ENCODE measurements at regions not wholly inside any gene's neighbourhood (a gene's known extent, or its start where the extent isn't known, plus 50 kb on each side); places are given as distances from the start of the nearest gene placed in this dataset.
A peak's percentile ranks its signal among the peaks of the same experiment; 100 is the strongest.

DNA sequence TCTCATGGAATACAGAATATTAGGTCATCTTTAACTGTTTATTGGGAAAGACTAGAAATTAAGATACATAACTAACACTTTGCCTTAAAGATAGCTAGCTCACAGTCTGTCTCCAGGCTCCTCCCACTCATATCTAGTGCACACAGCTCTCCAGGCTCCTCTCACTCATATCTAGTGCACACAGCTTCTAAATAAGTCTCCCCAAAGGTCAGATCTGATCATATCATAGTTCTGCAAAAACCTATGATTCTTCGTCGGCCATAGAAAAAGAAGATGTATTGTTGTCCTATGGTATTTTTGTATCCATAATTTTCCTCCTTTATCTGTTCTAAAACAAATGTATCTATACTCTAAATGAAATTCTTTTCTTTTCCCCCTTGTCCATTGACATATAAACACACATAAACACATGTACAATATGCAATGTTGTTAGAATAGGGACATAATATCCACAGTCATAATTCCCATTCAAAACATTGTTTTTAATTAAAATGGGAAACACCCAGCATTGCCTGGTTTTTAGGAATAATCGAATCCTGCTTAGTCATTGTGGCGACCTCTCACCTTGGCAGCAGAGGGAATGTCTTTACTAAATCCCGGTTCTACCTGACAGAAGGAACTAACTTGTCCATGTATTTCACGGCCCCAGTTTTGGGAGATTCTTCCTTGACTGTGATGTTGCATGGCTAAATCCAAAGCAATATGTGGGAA, 1282.0 kb downstream of the PCDH7 start:
- DNase-seq: peak; percentile 87 to 95
- no peak for TF ChIP-seq POLR2A (IDR thresholded peaks at IDR 0.05; ENCODE audit: low read length)
- peak; percentile 63 for TF ChIP-seq GATA1 (IDR thresholded peaks at IDR 0.05; ENCODE audit: low read depth, low read length)

DNA sequence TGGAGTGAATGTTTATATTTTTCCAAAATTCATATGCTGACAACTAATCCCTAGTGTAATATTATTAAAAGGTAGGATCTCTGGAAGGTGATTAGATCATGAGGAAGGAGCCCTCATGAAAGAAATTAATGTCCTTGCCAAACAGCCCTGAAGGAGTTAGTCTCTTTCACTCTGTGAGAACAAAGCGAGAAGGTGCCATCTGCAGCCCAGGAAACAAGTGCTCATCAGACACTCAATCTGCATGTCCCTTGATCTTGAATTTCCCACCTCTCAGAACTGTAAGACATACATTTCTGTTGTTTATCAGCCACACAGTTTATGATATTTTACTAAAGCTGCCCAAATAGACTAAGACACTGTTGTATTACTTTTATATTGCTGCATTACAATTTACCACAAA, 1283.4 kb downstream of the PCDH7 start:
- DNase-seq: peak; percentile 6 to 18
- no peak for TF ChIP-seq POLR2A (IDR thresholded peaks at IDR 0.05; ENCODE audit: low read length)
- no peak for TF ChIP-seq GATA1 (IDR thresholded peaks at IDR 0.05; ENCODE audit: low read depth, low read length)

DNA sequence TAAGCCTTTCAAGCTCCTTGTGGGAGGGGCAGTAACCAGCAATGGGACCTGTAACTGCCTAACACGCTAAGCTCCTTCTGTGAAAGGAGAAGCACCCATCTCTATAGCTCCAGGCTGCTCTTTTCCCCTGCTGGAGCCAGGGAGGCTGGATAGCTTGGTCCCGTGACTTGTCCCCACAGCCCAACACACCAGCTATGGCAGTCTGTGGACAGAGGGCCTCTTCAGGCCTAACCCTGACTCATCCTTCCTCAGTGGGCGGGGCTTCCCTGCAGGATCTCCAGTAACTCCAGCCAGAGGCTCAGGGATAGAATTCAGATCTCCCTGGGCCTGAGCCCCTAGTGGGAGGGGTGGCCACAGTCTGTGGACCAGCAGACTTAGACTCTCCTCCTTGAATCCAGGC, 1290.1 kb downstream of the PCDH7 start:
- TF ChIP-seq POLR2A (IDR thresholded peaks at IDR 0.05; ENCODE audit: low read length) (no peak), GATA1 (IDR thresholded peaks at IDR 0.05; ENCODE audit: low read depth, low read length) (no peak)
- peak in 1 of 2 experiments; percentile 3 for DNase-seq

DNA sequence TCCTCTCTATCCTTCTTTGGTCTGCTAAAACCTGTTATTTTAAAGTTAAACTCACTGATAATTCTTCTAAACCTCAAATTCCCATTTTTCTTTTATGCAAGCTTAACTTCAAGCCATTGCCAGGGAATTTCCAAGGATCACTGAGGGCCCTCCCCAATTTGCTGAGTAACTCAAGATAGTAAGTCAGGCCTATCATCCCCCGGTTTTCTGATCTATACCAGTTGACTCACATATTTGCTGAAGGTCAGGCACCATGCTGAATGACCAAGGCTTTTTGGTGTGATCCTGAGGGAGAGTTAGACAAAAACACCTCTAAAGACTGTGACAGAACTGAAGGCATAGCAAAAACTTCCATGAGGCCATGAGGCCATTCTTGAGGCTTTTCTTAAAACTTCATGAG, 1301.9 kb downstream of the PCDH7 start:
- peak in 1 of 2 experiments; percentile 2 for DNase-seq

DNA sequence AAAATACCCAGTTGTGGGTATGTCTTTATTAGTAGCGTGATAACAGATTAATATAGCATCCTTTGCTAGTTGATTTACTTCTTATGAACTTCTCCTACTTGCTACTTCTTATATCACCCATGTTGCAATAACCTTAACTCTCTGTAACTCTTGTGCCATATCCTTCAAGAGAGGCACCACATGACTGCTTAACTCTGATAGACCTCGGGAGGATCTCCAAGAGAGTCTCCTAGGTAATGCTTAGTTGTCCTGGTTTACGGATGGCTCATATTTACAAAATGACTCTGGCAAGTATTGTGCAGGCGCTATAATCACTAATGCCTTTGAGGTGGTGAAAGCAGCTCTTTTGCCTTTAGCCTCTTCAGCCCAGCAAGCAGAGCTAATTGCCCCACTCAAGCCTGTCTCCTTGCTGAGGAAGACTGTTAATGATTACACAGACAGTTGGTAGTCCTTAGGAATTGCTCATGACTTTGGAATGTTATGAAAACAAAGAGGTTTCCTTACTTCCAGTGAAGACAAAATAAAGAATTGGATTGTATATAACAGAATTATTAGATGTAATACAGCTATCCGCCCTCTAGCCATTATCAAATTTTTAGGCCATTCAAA, 1305.8 kb downstream of the PCDH7 start:
- no peak for DNase-seq
- no peak for TF ChIP-seq GATA1 (IDR thresholded peaks at IDR 0.05; ENCODE audit: low read depth, low read length)
- TF ChIP-seq POLR2A (IDR thresholded peaks at IDR 0.05; ENCODE audit: low read length): no peak

More for the DNA sequence above, 1301.9 kb downstream of the PCDH7 start:
- no peak for TF ChIP-seq GATA1 (IDR thresholded peaks at IDR 0.05; ENCODE audit: low read depth, low read length)
- TF ChIP-seq POLR2A (IDR thresholded peaks at IDR 0.05; ENCODE audit: low read length): no peak

DNA sequence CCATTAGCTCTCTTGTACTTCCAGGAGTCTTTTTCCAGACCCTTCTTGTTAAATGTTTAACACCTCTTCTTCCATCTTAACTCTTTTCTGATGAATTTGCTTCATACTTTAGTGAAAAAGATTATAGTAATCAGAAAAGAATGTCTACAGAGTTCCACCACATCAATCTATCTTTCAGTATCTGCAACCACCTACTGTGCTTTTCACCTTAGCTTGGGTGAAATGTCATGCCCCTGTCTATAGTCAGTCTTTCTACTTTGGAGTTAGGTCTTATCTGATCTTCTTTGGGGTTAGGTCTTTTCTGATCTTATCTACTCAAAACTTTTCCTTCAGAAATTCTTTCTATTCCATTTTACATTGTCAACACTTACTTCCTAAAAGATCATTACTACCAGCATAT, 1310.2 kb downstream of the PCDH7 start:
- TF ChIP-seq POLR2A (IDR thresholded peaks at IDR 0.05; ENCODE audit: low read length): no peak
- no peak for TF ChIP-seq GATA1 (IDR thresholded peaks at IDR 0.05; ENCODE audit: low read depth, low read length)
- no peak for DNase-seq

DNA sequence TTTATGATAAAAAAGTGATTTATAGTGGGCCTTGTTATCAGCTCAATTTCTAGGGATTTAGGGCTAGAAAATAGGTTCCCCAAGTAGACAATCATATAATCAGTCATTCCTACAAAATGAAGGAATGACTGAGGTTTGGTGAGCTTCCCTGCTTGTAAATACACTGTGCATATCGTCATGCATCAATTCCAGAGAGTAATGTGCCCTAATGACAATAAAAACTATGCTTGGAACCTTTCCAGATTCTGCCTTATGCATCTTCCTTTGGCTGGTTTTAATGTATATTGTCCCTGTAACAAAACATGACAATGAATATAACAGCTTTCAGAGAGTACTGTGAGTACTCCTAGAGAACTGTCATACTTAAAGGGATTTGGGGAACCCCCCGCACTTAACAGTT, 1310.9 kb downstream of the PCDH7 start:
- TF ChIP-seq GATA1 (IDR thresholded peaks at IDR 0.05; ENCODE audit: low read depth, low read length) (no peak), POLR2A (IDR thresholded peaks at IDR 0.05; ENCODE audit: low read length) (no peak)
- DNase-seq: no peak

DNA sequence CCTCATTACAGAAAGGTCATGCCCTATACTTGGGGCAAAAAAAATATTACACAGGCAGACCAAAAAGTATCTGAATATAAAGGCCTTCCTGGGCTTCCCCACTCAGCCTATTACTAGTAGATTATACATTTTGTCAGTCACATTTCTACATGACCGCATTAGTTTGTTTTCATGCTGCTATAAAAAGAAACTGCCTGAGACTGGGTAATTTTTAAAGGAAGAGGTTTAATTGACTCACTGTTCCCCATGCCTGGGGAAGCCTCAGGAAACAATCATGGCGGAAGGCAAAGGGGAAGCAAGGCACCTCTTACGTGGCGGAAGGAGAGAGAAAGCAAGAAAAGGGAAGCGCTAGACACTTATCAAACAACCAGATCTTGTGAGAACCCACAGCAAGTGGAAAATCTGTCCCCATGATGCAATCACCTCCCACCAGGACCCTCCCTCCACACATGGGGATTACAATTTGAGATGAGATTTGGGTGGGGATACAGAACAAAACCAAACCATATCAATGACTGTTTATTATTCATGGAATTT, 1312.0 kb downstream of the PCDH7 start:
- TF ChIP-seq POLR2A (IDR thresholded peaks at IDR 0.05; ENCODE audit: low read length) (no peak), GATA1 (IDR thresholded peaks at IDR 0.05; ENCODE audit: low read depth, low read length) (no peak)
- no peak for DNase-seq

DNA sequence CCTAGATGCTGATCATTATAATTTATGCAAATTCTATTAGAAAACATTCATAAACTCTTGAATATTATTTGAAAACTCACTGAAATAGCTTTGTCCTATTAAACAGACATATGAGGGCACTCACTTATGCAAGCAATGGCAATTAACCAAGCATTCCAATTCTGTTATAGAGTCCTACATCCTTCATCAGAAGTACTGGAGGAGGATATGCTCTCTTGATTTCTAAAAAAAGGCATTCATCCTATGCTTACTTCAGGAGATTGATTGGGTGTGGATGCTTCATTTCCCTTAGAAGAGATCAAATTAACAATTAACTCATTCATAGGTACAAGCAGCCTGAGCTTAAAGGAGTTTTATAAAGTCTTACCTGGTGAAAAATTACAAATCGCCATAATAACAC, 1317.2 kb downstream of the PCDH7 start:
- DNase-seq: no peak
- TF ChIP-seq GATA1 (IDR thresholded peaks at IDR 0.05; ENCODE audit: low read depth, low read length) (no peak), POLR2A (IDR thresholded peaks at IDR 0.05; ENCODE audit: low read length) (no peak)

DNA sequence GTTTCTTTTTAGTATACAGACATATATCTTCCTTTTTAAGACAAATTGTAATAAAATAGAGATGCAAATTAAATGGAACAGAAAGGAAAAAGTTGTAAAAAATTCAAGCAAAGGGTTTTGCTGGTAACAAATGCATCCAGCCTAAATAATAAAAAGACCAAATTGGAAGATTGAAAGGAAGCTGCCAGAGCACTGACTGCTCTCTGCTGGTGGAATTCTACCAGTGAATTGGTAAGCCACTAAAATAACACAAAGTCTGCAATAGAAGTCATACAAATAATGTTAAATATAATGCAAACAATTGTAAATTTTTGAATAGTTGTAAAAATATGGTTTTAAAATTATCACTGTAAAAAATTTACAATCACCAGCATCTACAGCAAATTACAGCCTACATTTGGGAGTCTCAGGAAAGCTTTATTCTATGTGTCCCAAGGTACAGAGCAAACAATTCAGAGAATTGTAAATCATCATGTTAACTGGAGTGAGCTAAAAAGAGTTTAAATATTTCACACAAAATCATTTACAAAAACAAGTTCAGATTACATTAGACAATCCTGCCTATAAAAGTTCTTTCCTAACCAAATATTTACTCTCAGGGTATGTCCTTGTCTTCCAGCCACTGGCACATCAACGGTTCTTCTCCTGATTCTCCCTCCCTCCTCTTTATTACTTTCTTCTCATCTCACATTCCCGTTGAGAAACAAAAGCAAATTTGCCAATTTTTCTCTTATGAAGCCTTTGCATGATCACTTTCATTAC, 1322.5 kb downstream of the PCDH7 start:
- TF ChIP-seq POLR2A (IDR thresholded peaks at IDR 0.05; ENCODE audit: low read length) (no peak), GATA1 (IDR thresholded peaks at IDR 0.05; ENCODE audit: low read depth, low read length) (no peak)
- DNase-seq: no peak

DNA sequence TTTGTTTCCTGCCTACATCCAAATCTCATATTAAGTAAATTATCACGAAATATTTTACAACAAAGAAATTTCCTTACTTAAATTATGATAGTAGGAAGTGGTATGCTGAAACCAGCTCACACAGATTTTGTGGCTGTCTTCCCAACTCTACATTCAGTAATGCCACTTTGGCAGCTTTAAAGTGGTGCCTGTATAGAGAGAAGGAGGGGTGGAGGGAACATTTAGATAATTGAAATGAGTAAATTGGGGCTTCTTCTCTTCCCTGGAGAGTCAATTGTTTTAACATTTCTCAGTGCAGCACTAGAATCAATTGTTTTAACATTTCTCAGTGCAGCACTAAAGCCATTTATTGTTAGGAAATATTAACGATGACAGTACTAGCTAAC, 1323.1 kb downstream of the PCDH7 start:
- DNase-seq: no peak
- no peak for TF ChIP-seq GATA1 (IDR thresholded peaks at IDR 0.05; ENCODE audit: low read depth, low read length)
- TF ChIP-seq POLR2A (IDR thresholded peaks at IDR 0.05; ENCODE audit: low read length): no peak

DNA sequence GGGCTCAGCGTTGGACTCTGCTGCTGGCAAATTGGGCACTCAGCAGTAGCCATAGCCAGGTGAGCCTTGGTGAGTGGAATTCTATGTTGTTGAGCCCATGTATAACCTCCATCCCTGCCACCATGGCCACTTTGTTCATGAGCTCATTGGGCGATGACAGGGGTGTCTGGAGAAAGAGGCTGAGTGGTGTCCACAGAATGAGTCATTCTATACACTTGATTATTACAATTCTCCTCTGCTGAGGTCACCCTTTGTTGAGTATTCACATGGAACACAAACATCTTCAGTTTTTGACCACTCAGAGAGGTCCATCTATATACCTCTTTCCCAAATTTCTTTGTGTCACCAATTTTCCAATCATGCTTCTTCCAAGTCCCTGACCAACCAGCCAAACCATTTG, 1341.7 kb downstream of the PCDH7 start:
- no peak for DNase-seq
- TF ChIP-seq GATA1 (IDR thresholded peaks at IDR 0.05; ENCODE audit: low read depth, low read length): no peak
- no peak for TF ChIP-seq POLR2A (IDR thresholded peaks at IDR 0.05; ENCODE audit: low read length)

DNA sequence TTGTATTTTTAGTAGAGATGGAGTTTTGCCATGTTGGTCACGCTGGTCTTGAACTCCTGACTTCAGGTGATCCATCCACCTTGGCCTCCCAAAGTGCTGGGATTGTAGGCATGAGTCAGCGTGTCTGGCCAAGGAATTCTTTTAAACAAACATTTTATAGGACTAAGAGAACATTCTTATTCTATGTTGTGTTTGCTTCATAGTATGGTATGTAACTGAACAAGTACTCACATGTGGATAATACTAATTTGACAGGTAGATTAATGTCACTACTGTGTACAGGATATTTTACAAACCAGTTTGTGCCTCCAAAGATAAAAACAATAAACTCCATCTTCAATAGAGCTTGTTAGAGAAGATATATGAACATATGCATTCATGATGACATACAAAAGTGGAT, 1353.4 kb downstream of the PCDH7 start:
- TF ChIP-seq POLR2A (IDR thresholded peaks at IDR 0.05; ENCODE audit: low read length) (no peak), GATA1 (IDR thresholded peaks at IDR 0.05; ENCODE audit: low read depth, low read length) (no peak)
- no peak for DNase-seq

DNA sequence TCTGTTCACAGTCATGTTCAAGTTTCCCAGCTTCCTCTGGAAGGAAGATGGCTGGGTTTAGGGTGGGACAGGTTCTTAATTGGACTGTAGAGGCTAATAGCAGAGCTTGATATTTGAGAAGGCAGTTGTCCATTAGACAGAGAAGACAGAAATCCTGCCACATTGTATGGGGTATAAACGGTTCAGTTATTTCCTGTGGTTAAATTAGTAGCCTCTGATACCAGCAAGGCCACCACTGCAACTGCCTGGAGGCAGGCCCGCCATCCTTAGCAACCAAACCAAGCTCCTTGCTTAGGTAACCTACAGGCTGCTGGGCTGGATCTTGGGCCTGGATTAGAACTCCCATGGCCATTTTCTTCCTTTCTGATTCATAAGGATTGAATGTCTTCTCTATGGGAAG, 1367.0 kb downstream of the PCDH7 start:
- DNase-seq: no peak
- TF ChIP-seq GATA1 (IDR thresholded peaks at IDR 0.05; ENCODE audit: low read depth, low read length) (no peak), POLR2A (IDR thresholded peaks at IDR 0.05; ENCODE audit: low read length) (no peak)
